Smooth muscle cell (in vitro differentiated cells): ENCODE measurements at regions not wholly inside any gene's neighbourhood (a gene's known extent, or its start where the extent isn't known, plus 50 kb on each side); places are given as distances from the start of the nearest gene placed in this dataset.

Source experiments
- DNase-seq: peaks from one replicate; lab custom pipeline; 2025; ENCODE audit not compliant: unreplicated experiment; lab: John Stamatoyannopoulos, UW
- H2AFZ ChIP-seq: fragments of 200-600 bp; sonication (generic); 2 replicates; pipeline ENCODE4 v1.6.0; 2016; ENCODE audit warnings: antibody characterized with exemption, low read depth, mild to moderate bottlenecking
- H3F3A ChIP-seq: fragments of 200-600 bp; sonication (generic); 2 replicates; pipeline ENCODE4 v1.6.0; 2017; ENCODE audit warnings: antibody characterized with exemption, low read depth
- H3K27ac ChIP-seq: fragments of 200-600 bp; sonication (generic); 2 replicates; pipeline ENCODE4 v1.5.1; 2016; ENCODE audit warnings: low read depth, mild to moderate bottlenecking
- H3K27me3 ChIP-seq: fragments of 200-600 bp; sonication (generic); 2 replicates; pipeline ENCODE4 v1.6.1; 2016; ENCODE audit warnings: low read depth, mild to moderate bottlenecking
- H3K36me3 ChIP-seq: fragments of 200-600 bp; sonication (generic); 2 replicates; pipeline ENCODE4 v1.5.1; 2016; ENCODE audit warnings: low read depth
- H3K4me1 ChIP-seq: fragments of 200-600 bp; sonication (generic); 2 replicates; pipeline ENCODE4 v1.5.1; 2016; ENCODE audit warnings: low read depth
- H3K4me2 ChIP-seq: fragments of 200-600 bp; sonication (generic); 2 replicates; pipeline ENCODE4 v1.6.0; 2016; ENCODE audit warnings: mild to moderate bottlenecking
- H3K4me3 ChIP-seq: fragments of 200-600 bp; sonication (generic); 2 replicates; pipeline ENCODE4 v1.5.1; 2016; ENCODE audit warnings: mild to moderate bottlenecking
- H3K79me2 ChIP-seq: fragments of 200-600 bp; sonication (generic); 2 replicates; pipeline ENCODE4 v1.6.0; 2016; ENCODE audit warnings: low read depth, mild to moderate bottlenecking
- H3K9ac ChIP-seq: fragments of 200-600 bp; sonication (generic); 2 replicates; pipeline ENCODE4 v1.6.0; 2016; ENCODE audit warnings: low read depth
- H3K9me3 ChIP-seq: fragments of 200-600 bp; sonication (generic); replicated peaks from 2 replicates; pipeline ENCODE4 v1.5.1; 2016; ENCODE audit warnings: low read depth
- H4K20me1 ChIP-seq: fragments of 200-600 bp; sonication (generic); 2 replicates; pipeline ENCODE4 v1.6.0; 2016; ENCODE audit warnings: low read depth
- WGBS: methylation state at CpG from one replicate; pipeline ENCODE4 v1.1.7; 2016; ENCODE audit warnings: low lambda C conversion rate; 5-methylcytosine and 5-hydroxymethylcytosine counted together
- TF ChIP-seq, protein P1 (sequence below): fragments of 200-600 bp; sonication (generic); IDR thresholded peaks from 2 replicates; pipeline ENCODE4 v1.5.1; 2017; ENCODE audit warnings: borderline replicate concordance, mild to moderate bottlenecking, antibody characterized with exemption; ENCODE audit not compliant: insufficient read depth, poor library complexity, severe bottlenecking

DNA sequence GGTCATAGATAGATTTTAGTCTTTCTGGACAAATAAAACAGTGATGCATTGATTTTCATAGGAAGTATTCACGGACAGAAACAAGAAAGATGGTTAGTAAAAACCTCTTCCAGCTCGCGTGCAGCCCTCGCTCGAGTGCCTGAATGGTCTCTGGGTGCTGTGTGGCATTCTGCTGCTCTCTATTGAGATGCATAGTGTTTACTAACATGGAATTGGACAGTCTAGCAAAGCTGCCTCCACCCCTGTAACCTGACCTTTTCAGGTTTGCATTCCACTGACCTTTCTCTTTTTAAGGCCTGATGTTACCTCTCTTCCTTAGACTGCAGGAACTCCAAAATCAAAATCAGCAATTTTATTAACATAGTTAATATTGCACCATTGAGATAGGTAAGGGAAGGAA lies 643.4 kb downstream of the JRKL start:
- TF ChIP-seq, protein P1, sequence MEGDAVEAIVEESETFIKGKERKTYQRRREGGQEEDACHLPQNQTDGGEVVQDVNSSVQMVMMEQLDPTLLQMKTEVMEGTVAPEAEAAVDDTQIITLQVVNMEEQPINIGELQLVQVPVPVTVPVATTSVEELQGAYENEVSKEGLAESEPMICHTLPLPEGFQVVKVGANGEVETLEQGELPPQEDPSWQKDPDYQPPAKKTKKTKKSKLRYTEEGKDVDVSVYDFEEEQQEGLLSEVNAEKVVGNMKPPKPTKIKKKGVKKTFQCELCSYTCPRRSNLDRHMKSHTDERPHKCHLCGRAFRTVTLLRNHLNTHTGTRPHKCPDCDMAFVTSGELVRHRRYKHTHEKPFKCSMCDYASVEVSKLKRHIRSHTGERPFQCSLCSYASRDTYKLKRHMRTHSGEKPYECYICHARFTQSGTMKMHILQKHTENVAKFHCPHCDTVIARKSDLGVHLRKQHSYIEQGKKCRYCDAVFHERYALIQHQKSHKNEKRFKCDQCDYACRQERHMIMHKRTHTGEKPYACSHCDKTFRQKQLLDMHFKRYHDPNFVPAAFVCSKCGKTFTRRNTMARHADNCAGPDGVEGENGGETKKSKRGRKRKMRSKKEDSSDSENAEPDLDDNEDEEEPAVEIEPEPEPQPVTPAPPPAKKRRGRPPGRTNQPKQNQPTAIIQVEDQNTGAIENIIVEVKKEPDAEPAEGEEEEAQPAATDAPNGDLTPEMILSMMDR = no peak
- DNase-seq = no peak
- WGBS = 86% methylated on average over 5 of the region's 5 CpGs

DNA sequence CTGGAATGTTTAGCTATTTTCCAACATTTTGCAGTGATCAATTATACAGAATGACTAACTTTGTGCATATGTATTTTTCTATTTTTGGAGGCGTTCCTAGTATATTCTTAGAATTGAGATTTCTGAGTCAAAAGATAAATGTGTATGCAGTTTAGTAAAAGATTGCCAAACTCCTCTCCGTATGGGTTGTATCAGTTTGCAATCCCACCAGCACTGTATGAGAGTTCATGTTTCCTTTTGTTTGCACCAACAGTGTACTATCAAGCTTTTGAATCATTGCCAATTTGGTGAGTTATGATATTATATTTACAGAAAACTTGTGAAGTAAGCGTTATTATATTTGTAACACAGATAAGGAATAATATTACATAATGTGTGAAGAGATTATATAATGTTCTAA lies 658.7 kb downstream of the JRKL start:
- no peak overlapping the region for H3K4me2 ChIP-seq
- no peaks in the 10 kb centered on the region for H3K9me3 ChIP-seq
- TF ChIP-seq, protein P1 = no peak
- no peaks in the 10 kb centered on the region for H4K20me1 ChIP-seq
- H3K79me2 ChIP-seq = no peaks in the 10 kb centered on the region
- DNase-seq = no peak
- no peak overlapping the region for H3K4me3 ChIP-seq
- H3F3A ChIP-seq = no peaks in the 10 kb centered on the region
- H3K36me3 ChIP-seq = no peaks in the 10 kb centered on the region
- 79% methylated on average over 3 of the region's 3 CpGs for WGBS
- H2AFZ ChIP-seq = no peak overlapping the region
- no peak overlapping the region for H3K9ac ChIP-seq
- H3K4me1 ChIP-seq = no peaks in the 10 kb centered on the region
- H3K27me3 ChIP-seq = no peaks in the 10 kb centered on the region
- H3K27ac ChIP-seq = no peak overlapping the region

More for the DNA sequence above, 643.4 kb downstream of the JRKL start:
- Histone ChIP-seq H3K4me2 (no peak overlapping the region), H3K9me3 (no peaks in the 10 kb centered on the region), H3K9ac (no peak overlapping the region), H3K79me2 (no peaks in the 10 kb centered on the region), H3K27ac (no peak overlapping the region), H3F3A (no peaks in the 10 kb centered on the region), H3K4me1 (no peaks in the 10 kb centered on the region), H3K36me3 (no peaks in the 10 kb centered on the region), H3K27me3 (no peaks in the 10 kb centered on the region), H2AFZ (no peak overlapping the region), H3K4me3 (no peak overlapping the region), H4K20me1 (no peaks in the 10 kb centered on the region)

DNA sequence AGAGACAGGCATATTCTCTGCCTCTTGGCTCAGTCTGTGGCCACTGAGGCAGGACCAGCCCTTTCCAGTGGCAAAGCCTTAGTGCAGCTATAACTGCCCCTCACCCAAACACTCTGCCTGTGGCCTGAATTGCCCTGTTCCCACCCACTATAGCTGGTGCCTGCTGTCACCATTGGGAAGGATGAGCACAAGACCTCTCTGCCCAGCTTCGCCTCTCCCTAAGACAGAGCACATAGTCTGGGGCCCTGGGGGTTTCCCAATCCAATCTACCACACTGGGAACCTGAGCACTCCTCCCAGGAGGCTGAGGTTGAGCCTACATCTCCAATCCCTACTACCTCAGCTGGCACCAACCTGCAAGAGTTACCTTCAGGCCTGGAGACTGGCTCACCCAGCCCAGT lies 670.4 kb downstream of the JRKL start:
- Histone ChIP-seq H3K4me2 (no peak overlapping the region), H3K4me1 (no peaks in the 10 kb centered on the region), H3K36me3 (no peaks in the 10 kb centered on the region), H2AFZ (no peak overlapping the region), H3F3A (no peaks in the 10 kb centered on the region), H3K9me3 (no peaks in the 10 kb centered on the region), H3K4me3 (no peak overlapping the region), H3K9ac (no peak overlapping the region), H3K79me2 (no peaks in the 10 kb centered on the region), H4K20me1 (no peaks in the 10 kb centered on the region), H3K27me3 (no peaks in the 10 kb centered on the region), H3K27ac (no peak overlapping the region)
- DNase-seq = no peak
- TF ChIP-seq, protein P1 = no peak
- 95% methylated on average over 1 of the region's 1 CpG for WGBS

DNA sequence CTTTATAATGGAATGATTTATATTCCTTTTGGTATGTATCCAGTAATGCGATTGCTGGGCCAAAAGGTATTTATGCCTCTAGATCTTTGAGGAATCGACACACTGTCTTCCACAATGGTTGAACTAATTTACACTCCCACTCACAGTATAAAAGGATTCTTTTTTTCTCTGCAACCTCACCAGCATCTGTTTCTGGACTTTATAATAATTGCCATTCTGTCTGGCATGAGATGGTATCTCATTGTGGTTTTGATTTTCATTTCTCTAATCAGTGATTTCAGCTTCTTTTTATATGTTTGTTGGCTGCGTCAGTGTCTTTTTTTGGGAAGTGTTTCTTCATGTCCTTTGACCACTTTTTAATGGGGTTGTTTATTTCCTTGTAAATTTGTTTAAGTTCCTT lies 679.3 kb downstream of the JRKL start:
- Histone ChIP-seq H3K27ac (no peak overlapping the region), H3K9me3 (no peaks in the 10 kb centered on the region), H3F3A (no peaks in the 10 kb centered on the region), H3K4me3 (no peak overlapping the region), H2AFZ (no peak overlapping the region), H4K20me1 (no peaks in the 10 kb centered on the region), H3K79me2 (no peaks in the 10 kb centered on the region), H3K4me2 (no peak overlapping the region), H3K27me3 (no peaks in the 10 kb centered on the region), H3K9ac (no peak overlapping the region), H3K36me3 (no peaks in the 10 kb centered on the region), H3K4me1 (no peaks in the 10 kb centered on the region)
- DNase-seq = no peak
- TF ChIP-seq, protein P1 = no peak
- WGBS = 72% methylated on average over 3 of the region's 3 CpGs
